Mesendoderm (in vitro differentiated cells): ENCODE measurements at regions not wholly inside any gene's neighbourhood (a gene's known extent, or its start where the extent isn't known, plus 50 kb on each side); places are given as distances from the start of the nearest gene placed in this dataset.
A peak's percentile ranks its signal among the peaks of the same experiment; 100 is the strongest.
"Not testable (repeated sequence)": the region's sequence is repeated elsewhere in the genome, so short reads cannot be mapped to it uniquely, and the experiment has no call there.

Source experiments
- DNase-seq: peaks from one replicate; pipeline ENCODE4 v3.0.0; 2013
- H2AK5ac ChIP-seq: 2 replicates; pipeline ENCODE4 v1.6.1; 2013; ENCODE audit warnings: low read length, inconsistent platforms
- H2BK120ac ChIP-seq: 2 replicates; pipeline ENCODE4 v1.6.1; 2013; ENCODE audit warnings: low read depth, mild to moderate bottlenecking, low read length, moderate library complexity, mixed read lengths
- H2BK15ac ChIP-seq: replicated peaks from 2 replicates; pipeline ENCODE4 v1.6.1; 2013; ENCODE audit warnings: low read depth, mild to moderate bottlenecking, moderate library complexity
- H2BK5ac ChIP-seq: 2 replicates; pipeline ENCODE4 v1.6.1; 2013; ENCODE audit warnings: low read length, inconsistent platforms
- H3K18ac ChIP-seq: 2 replicates; pipeline ENCODE4 v1.6.1; 2013; ENCODE audit warnings: mild to moderate bottlenecking, low read length, mixed read lengths
- H3K23ac ChIP-seq: one replicate; pipeline ENCODE4 v1.6.1; 2013; ENCODE audit warnings: low read length
- H3K27ac ChIP-seq: 2 replicates; pipeline ENCODE4 v1.5.1; 2013; ENCODE audit warnings: low read depth, mild to moderate bottlenecking, inconsistent platforms, low read length, moderate library complexity
- H3K27me3 ChIP-seq: 2 replicates; pipeline ENCODE4 v1.6.1; 2013; ENCODE audit warnings: low read length, control low read depth, mild to moderate bottlenecking, inconsistent platforms; ENCODE audit not compliant: insufficient read depth, poor library complexity
- H3K36me3 ChIP-seq: 2 replicates; pipeline ENCODE4 v1.6.1; 2013; ENCODE audit warnings: low read length, inconsistent platforms; ENCODE audit not compliant: control insufficient read depth, insufficient read depth
- H3K4ac ChIP-seq: one replicate; pipeline ENCODE4 v1.6.1; 2013; ENCODE audit warnings: low read depth, mild to moderate bottlenecking, low read length, moderate library complexity
- H3K4me1 ChIP-seq: 2 replicates; pipeline ENCODE4 v1.6.1; 2013; ENCODE audit warnings: low read depth, low read length, inconsistent platforms; ENCODE audit not compliant: control insufficient read depth
- H3K4me2 ChIP-seq: 2 replicates; pipeline ENCODE4 v1.6.1; 2013; ENCODE audit warnings: low read length
- H3K4me3 ChIP-seq: 2 replicates; pipeline ENCODE4 v1.5.1; 2013; ENCODE audit warnings: mild to moderate bottlenecking, low read length
- H3K56ac ChIP-seq: one replicate; pipeline ENCODE4 v1.6.1; 2013; ENCODE audit warnings: low read length
- H3K79me1 ChIP-seq: 2 replicates; pipeline ENCODE4 v1.6.1; 2013; ENCODE audit warnings: low read length, inconsistent platforms
- H3K79me2 ChIP-seq: 2 replicates; pipeline ENCODE4 v1.6.1; 2013; ENCODE audit warnings: mild to moderate bottlenecking, low read length; ENCODE audit not compliant: control insufficient read depth, insufficient read depth
- H3K9ac ChIP-seq: 2 replicates; pipeline ENCODE4 v1.6.1; 2013; ENCODE audit warnings: low read length, inconsistent platforms
- H4K5ac ChIP-seq: one replicate; pipeline ENCODE4 v1.6.1; 2013; ENCODE audit warnings: low read length
- H4K8ac ChIP-seq: one replicate; pipeline ENCODE4 v1.6.1; 2013; ENCODE audit warnings: low read depth, mild to moderate bottlenecking, control low read depth, low read length, moderate library complexity
- WGBS: extraction: QIAGEN DNeasy Blood & Tissue Kit; methylation state at CpG from one replicate; pipeline ENCODE4 v1.1.7; 2013; ENCODE audit warnings: low lambda C conversion rate, missing lambda C conversion rate; ENCODE audit not compliant: insufficient coverage; ENCODE audit errors: extremely low coverage; 5-methylcytosine and 5-hydroxymethylcytosine counted together

DNA sequence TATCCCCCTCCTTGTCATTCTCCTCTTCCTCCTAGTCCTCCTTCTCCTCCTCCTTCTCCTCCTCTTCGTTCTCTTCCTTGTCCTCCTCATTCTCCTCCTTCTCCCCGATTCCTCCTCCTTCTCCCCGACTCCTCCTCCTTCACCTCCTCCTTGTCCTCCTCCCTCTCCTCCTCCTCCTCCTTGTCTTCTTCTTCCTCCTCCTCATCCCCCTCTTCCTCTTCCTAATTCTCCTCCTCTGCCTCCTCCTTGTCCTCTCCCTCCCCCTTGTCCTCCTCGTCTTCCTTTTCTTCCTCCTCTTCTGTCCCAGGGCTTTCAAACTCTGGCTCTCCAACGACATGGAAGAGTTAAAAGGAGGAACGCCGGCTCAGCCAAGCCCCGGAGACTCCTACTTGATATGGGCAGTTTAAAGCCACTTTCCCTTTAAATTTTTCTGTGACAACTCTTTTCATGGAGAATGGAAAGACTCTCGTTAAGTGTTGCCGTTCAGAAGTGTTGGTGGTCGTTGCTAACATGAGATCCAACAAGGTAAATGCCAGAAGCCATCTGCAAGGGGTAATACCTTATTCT lies 115.5 kb upstream of the FAM20C start:
- H3K79me2 ChIP-seq, H3K4me1 ChIP-seq, DNase-seq, H3K27ac ChIP-seq, H3K4me3 ChIP-seq, H3K36me3 ChIP-seq, H3K4ac ChIP-seq, H2AK5ac ChIP-seq, H2BK15ac ChIP-seq, H4K5ac ChIP-seq, H3K56ac ChIP-seq, H3K23ac ChIP-seq, H3K9ac ChIP-seq, H3K27me3 ChIP-seq, H2BK5ac ChIP-seq, H3K4me2 ChIP-seq, H3K18ac ChIP-seq, H3K79me1 ChIP-seq, H2BK120ac ChIP-seq, H4K8ac ChIP-seq: not testable (repeated sequence)
- WGBS = no CpG with 5 or more reads among the region's 11 CpGs

DNA sequence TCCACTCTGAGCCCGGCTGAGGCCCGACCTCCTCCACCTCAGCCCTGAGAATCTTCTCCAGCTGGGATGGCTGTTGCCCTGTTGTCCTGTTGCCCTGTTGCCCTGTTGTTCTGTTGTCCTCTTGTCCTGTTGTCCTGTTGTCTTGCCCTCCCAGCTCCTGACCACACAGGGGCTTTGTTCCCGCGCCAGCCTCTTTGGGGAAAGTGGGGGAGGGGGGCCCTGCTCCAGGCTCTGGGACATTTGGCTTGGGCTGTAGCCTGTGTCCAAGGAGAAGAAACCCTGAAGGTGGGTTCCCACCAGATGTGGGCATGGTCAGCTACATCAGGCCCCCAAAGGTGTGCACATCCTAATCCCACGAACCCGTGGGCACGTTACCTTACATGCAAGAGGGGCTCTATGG lies 113.5 kb upstream of the FAM20C start:
- H3K4me1 ChIP-seq, H3K9ac ChIP-seq, H4K5ac ChIP-seq, H3K4me3 ChIP-seq, H2BK5ac ChIP-seq, H3K27ac ChIP-seq, H3K56ac ChIP-seq, H3K36me3 ChIP-seq, H2BK120ac ChIP-seq, H3K4me2 ChIP-seq, H3K79me2 ChIP-seq, H3K18ac ChIP-seq, DNase-seq, H3K27me3 ChIP-seq, H3K79me1 ChIP-seq, H4K8ac ChIP-seq, H3K4ac ChIP-seq, H2BK15ac ChIP-seq, H3K23ac ChIP-seq, H2AK5ac ChIP-seq: not testable (repeated sequence)
- no CpG with 5 or more reads among the region's 7 CpGs for WGBS

DNA sequence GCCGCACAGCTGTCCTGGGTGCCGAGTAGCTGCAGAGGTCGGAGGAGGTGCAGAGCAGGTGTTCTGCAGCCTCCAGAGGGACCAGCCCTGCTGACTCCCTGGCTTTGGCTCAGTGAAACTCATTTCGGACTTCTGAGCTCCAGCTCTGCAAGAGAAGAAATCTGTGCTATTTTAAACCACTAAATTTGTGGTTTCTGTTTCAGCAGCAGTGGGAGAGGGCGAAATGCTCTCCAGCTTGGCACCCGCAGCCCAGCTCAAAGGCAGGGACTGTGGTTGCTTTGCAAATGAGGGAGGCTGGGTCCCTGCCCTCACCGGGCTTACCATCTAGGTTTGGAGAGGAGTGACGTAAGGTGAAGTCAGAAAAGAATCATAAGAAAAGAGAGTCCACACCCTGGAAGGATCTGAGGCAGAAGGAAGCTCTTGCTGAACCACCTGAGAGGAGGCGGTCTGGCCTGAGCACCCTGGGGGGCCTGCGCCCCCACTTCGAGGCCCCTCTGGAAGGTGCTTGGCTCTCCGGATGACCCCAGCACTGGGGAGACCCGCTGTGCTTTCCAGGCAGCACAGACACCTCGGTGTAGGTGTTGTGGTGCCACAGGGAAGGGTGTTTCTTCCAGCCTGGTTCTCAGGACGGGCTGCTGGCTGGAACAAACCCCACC lies 112.8 kb upstream of the FAM20C start:
- H3K4me2 ChIP-seq, H3K79me1 ChIP-seq, H3K56ac ChIP-seq, H3K4me3 ChIP-seq, H3K36me3 ChIP-seq, H2BK15ac ChIP-seq, H3K27ac ChIP-seq, H4K5ac ChIP-seq, H2AK5ac ChIP-seq, H3K9ac ChIP-seq, H3K4ac ChIP-seq, H2BK5ac ChIP-seq, H3K79me2 ChIP-seq, H2BK120ac ChIP-seq, DNase-seq, H3K4me1 ChIP-seq, H4K8ac ChIP-seq, H3K18ac ChIP-seq, H3K27me3 ChIP-seq, H3K23ac ChIP-seq: not testable (repeated sequence)
- WGBS = no CpG with 5 or more reads among the region's 15 CpGs

DNA sequence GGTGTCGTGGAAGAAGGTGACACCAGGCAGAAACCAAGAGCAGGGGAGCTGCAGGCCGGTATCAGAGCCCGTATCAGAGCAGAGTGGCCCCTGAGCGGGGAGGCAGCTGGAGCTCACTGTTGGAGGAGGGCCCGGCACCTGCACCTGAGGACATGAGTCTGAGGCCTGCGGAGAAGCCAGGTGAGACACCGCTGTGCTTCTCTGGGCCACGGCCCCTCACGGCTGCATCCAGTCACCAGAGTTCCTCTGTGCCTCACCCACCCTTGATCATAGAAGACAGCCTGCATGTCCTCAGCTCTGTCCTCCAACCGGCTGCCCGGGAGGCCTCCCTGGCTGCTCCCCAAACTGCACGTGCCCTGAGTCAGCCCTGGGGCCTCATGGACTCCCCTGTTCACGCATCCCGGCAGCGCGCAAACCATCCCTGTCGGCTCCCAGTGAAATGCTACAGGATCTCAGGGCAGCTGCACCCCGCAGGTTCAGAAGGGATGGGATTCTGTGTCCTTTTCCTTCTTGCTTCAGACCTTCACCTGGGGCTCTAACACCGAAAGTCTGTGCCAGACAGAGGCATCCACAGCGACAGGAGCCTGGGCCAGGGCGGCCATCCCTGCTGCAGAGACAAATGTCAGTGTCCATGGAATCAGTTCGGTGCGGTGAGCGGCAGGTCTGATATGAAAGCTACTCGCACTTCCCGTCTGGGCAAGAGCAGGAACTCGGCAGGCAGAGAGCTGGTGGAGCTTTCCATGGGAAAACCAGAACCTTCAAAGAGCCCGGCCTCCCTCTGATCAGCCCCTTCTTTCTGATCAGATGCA lies 111.9 kb upstream of the FAM20C start:
- Histone ChIP-seq H4K5ac (no peak overlapping the region), H3K23ac (no peak overlapping the region), H3K56ac (no peak overlapping the region), H3K4me2 (no peak overlapping the region), H3K27me3 (no peaks in the 10 kb centered on the region), H3K79me2 (no peaks in the 10 kb centered on the region), H2AK5ac (no peak overlapping the region), H2BK120ac (no peak overlapping the region), H4K8ac (no peak overlapping the region), H3K27ac (no peak overlapping the region), H3K4me3 (no peak overlapping the region), H3K36me3 (no peaks in the 10 kb centered on the region), H3K9ac (no peak overlapping the region), H2BK15ac (no peak overlapping the region), H3K18ac (no peak overlapping the region), H3K79me1 (no peaks in the 10 kb centered on the region), H3K4me1 (no peaks in the 10 kb centered on the region), H3K4ac (no peak overlapping the region), H2BK5ac (no peak overlapping the region)
- no peak for DNase-seq
- WGBS = no CpG with 5 or more reads among the region's 28 CpGs

DNA sequence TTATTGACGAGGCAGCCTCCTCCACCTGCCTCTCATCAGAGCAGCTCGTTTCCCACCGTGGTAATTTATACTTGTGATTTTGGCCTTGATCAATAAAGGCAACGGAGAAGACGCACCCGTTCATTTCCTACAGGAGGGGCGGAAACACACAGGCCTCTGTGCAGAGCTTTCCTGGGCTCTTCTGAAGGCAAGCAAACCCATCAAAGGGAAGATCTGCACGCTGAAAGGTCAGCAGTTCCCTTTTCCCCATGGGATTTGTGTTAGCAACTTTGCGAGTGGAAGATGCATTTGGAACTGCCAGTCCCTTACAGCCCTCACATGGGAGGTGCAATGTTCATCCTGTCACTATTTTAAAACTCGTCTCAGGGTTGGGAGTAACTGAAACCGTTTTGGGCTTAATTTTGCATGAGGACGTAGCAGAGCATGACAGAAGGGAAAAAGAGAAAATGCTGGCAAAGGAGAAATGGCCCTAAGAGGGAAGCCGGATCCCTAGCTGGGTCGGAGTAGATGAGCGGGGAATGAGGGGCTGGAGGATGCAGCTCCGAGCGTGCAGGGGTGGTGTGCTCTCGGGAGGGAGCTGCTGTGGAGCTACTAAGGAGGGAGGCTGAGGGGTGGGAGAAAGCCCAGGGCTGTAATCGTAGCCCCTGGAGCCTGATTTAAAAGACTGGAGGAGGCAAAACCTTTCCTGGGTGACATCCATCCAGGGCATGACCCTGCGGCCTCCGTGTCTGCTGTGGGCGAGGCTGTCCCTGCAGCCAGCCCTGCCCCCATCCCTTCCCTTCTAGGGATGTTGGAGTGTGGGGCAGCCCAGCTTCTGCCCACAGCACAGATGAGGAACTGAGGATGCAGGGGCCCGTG lies 111.1 kb upstream of the FAM20C start:
- Histone ChIP-seq H3K4me3 (no peak overlapping the region), H3K23ac (no peak overlapping the region), H2BK15ac (no peak overlapping the region), H3K36me3 (no peaks in the 10 kb centered on the region), H3K4me2 (no peak overlapping the region), H3K27ac (no peak overlapping the region), H3K18ac (no peak overlapping the region), H4K8ac (no peak overlapping the region), H3K4me1 (no peaks in the 10 kb centered on the region), H2AK5ac (no peak overlapping the region), H3K4ac (no peak overlapping the region), H3K27me3 (no peaks in the 10 kb centered on the region), H3K79me2 (no peaks in the 10 kb centered on the region), H3K56ac (peak overlapping the region; percentile 60), H2BK120ac (no peak overlapping the region), H2BK5ac (no peak overlapping the region), H3K79me1 (no peaks in the 10 kb centered on the region), H3K9ac (no peak overlapping the region), H4K5ac (no peak overlapping the region)
- DNase-seq = no peak
- WGBS = no CpG with 5 or more reads among the region's 23 CpGs
